OCI-LY3 (cell line): ENCODE measurements at regions not wholly inside any gene's neighbourhood (a gene's known extent, or its start where the extent isn't known, plus 50 kb on each side); places are given as distances from the start of the nearest gene placed in this dataset.

Experiments used
- EZH2phosphoT487 ChIP-seq: fragments of 200-600 bp; shearing (Covaris generic); IDR thresholded peaks from 2 replicates; pipeline ENCODE4 v1.6.1; 2018; ENCODE audit warnings: antibody characterized with exemption, mixed run types, low read depth
- TF ChIP-seq, protein P1 (sequence below): fragments of 200-600, 300-600 bp; sonication (generic); IDR thresholded peaks from 2 replicates; pipeline ENCODE4 v1.5.1; 2014; ENCODE audit warnings: antibody characterized with exemption, low read length, low read depth

DNA sequence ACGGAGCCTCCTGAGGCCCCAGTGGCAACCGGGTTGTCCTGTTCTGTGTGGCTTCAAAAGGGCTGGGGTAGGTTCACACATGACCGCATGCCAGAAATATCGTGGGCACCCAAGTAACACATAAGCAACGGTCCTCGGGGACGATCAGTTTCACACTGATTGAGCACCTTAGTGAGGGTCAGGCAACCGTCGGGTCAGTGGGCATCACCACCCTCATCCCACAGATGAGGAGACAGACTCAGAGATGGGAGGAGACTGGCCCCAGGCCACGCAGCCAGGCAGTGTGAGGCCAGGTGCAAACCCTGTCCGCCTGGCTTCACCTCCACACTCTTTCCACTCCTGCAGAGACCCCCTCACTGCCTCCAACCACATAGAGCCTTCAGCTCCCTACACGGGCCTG is 309.8 kb downstream of the MATN1 start:
- TF ChIP-seq, protein P1, sequence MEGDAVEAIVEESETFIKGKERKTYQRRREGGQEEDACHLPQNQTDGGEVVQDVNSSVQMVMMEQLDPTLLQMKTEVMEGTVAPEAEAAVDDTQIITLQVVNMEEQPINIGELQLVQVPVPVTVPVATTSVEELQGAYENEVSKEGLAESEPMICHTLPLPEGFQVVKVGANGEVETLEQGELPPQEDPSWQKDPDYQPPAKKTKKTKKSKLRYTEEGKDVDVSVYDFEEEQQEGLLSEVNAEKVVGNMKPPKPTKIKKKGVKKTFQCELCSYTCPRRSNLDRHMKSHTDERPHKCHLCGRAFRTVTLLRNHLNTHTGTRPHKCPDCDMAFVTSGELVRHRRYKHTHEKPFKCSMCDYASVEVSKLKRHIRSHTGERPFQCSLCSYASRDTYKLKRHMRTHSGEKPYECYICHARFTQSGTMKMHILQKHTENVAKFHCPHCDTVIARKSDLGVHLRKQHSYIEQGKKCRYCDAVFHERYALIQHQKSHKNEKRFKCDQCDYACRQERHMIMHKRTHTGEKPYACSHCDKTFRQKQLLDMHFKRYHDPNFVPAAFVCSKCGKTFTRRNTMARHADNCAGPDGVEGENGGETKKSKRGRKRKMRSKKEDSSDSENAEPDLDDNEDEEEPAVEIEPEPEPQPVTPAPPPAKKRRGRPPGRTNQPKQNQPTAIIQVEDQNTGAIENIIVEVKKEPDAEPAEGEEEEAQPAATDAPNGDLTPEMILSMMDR, result no peak
- no peak for TF ChIP-seq EZH2phosphoT487
